Activated CD8-positive, alpha-beta memory T cell treated with anti-CD3 and anti-CD28 coated beads for 48 hours (primary cell): ENCODE measurements at regions not wholly inside any gene's neighbourhood (a gene's known extent, or its start where the extent isn't known, plus 50 kb on each side); places are given as distances from the start of the nearest gene placed in this dataset.
"Not testable (repeated sequence)": the region's sequence is repeated elsewhere in the genome, so short reads cannot be mapped to it uniquely, and the experiment has no call there.

Source experiments
- DNase-seq, 3 experiments: peaks; one replicate each; pipeline ENCODE4 v3.0.0-alpha.2; 2020; ENCODE audit warnings: low read depth in 2 of 3, low spot score in 2 of 3

GRCh38 chr5:4584982-4585381 is 555.1 kb upstream of the ADAMTS16 start:
- no peak for DNase-seq

- no peak for DNase-seq
Observed at GRCh38 chr5:4613440-4613839, 526.7 kb upstream of the ADAMTS16 start.

- no peak for DNase-seq
Observed at GRCh38 chr5:4614088-4614487, 526.0 kb upstream of the ADAMTS16 start.

- DNase-seq, result not testable (repeated sequence)
Observed at GRCh38 chr5:4615369-4615768, 524.8 kb upstream of the ADAMTS16 start.

GRCh38 chr5:4625206-4625896 is 514.8 kb upstream of the ADAMTS16 start:
- no peak for DNase-seq

- DNase-seq, result no peak
Observed at GRCh38 chr5:4627131-4627530, 513.0 kb upstream of the ADAMTS16 start.

- no peak for DNase-seq
Observed at GRCh38 chr5:4627929-4628328, 512.2 kb upstream of the ADAMTS16 start.

GRCh38 chr5:4628645-4629385 is 511.3 kb upstream of the ADAMTS16 start:
- no peak for DNase-seq

GRCh38 chr5:4630031-4630430 is 510.1 kb upstream of the ADAMTS16 start:
- DNase-seq, result no peak

- DNase-seq, result no peak
Observed at GRCh38 chr5:4634342-4634741, 505.8 kb upstream of the ADAMTS16 start.

- no peak for DNase-seq
Observed at GRCh38 chr5:4636378-4636777, 503.8 kb upstream of the ADAMTS16 start.

GRCh38 chr5:4639946-4640345 is 500.2 kb upstream of the ADAMTS16 start:
- no peak for DNase-seq

- no peak for DNase-seq
Observed at GRCh38 chr5:4640795-4641194, 499.3 kb upstream of the ADAMTS16 start.

- DNase-seq, result no peak
Observed at GRCh38 chr5:4642525-4642924, 497.6 kb upstream of the ADAMTS16 start.

- no peak for DNase-seq
Observed at GRCh38 chr5:4643190-4643589, 496.9 kb upstream of the ADAMTS16 start.

GRCh38 chr5:4643960-4644359 is 496.2 kb upstream of the ADAMTS16 start:
- no peak for DNase-seq

GRCh38 chr5:4646715-4647375 is 493.3 kb upstream of the ADAMTS16 start:
- no peak for DNase-seq

- DNase-seq, result no peak
Observed at GRCh38 chr5:4647955-4648354, 492.2 kb upstream of the ADAMTS16 start.

GRCh38 chr5:4651806-4652565 is 488.1 kb upstream of the ADAMTS16 start:
- DNase-seq, result no peak

- DNase-seq, result no peak
Observed at GRCh38 chr5:4653475-4653874, 486.7 kb upstream of the ADAMTS16 start.

GRCh38 chr5:4659851-4660250 is 480.3 kb upstream of the ADAMTS16 start:
- no peak for DNase-seq
